HepG2 (cell line): ENCODE measurements at regions not wholly inside any gene's neighbourhood (a gene's known extent, or its start where the extent isn't known, plus 50 kb on each side); places are given as distances from the start of the nearest gene placed in this dataset.
A peak's percentile ranks its signal among the peaks of the same experiment; 100 is the strongest.

Source experiments
- AFF4 ChIP-seq: sonication (generic); formaldehyde crosslinking; IDR thresholded peaks from 2 replicates; pipeline ENCODE4 v1.4.0; 2020; ENCODE audit warnings: missing genetic modification reagents
- CHD4 ChIP-seq: fragments of 200-600 bp; sonication (generic); IDR thresholded peaks from 2 replicates; pipeline ENCODE4 v1.7.0; 2017; ENCODE audit warnings: mild to moderate bottlenecking, low read length, borderline replicate concordance
- EED ChIP-seq: sonication (generic); formaldehyde crosslinking; IDR thresholded peaks from 2 replicates; pipeline ENCODE4 v1.5.0; 2020; ENCODE audit warnings: mild to moderate bottlenecking, missing genetic modification reagents
- ETS1 ChIP-seq: sonication (generic); formaldehyde crosslinking; IDR thresholded peaks from 2 replicates; pipeline ENCODE4 v1.4.0; 2020; ENCODE audit warnings: missing genetic modification reagents
- FOXA3 ChIP-seq: IDR thresholded peaks from 2 replicates; pipeline ENCODE4 v1.6.1; 2016; ENCODE audit warnings: missing genetic modification reagents, missing compliant biosample characterization
- GTF3A ChIP-seq: sonication (generic); formaldehyde crosslinking; conservative IDR thresholded peaks from 2 replicates; pipeline ENCODE4 v1.4.0; 2020; ENCODE audit warnings: mild to moderate bottlenecking, missing genetic modification reagents
- HMG20B ChIP-seq: conservative IDR thresholded peaks from 2 replicates; pipeline ENCODE4 v1.6.1; 2016; ENCODE audit warnings: missing genetic modification reagents, missing compliant biosample characterization
- HOXA3 ChIP-seq: sonication (generic); formaldehyde crosslinking; IDR thresholded peaks from 2 replicates; pipeline ENCODE4 v1.5.0; 2020; ENCODE audit warnings: missing genetic modification reagents
- KDM1A ChIP-seq: IDR thresholded peaks from 2 replicates; pipeline ENCODE4 v1.6.1; 2016; ENCODE audit warnings: missing compliant biosample characterization
- MAFG ChIP-seq: sonication (generic); formaldehyde crosslinking; IDR thresholded peaks from 2 replicates; pipeline ENCODE4 v1.5.1; 2020; ENCODE audit warnings: mild to moderate bottlenecking, missing genetic modification reagents
- NCOA5 ChIP-seq: sonication (generic); formaldehyde crosslinking; IDR thresholded peaks from 2 replicates; pipeline ENCODE4 v1.4.0; 2020; ENCODE audit warnings: missing genetic modification reagents
- NFYB ChIP-seq: sonication (generic); formaldehyde crosslinking; IDR thresholded peaks from 2 replicates; pipeline ENCODE4 v1.4.0; 2020; ENCODE audit warnings: missing genetic modification reagents
- NR0B2 ChIP-seq: sonication (generic); formaldehyde crosslinking; IDR thresholded peaks from 2 replicates; pipeline ENCODE4 v1.4.0; 2020; ENCODE audit warnings: mild to moderate bottlenecking, missing genetic modification reagents
- PTBP1 ChIP-seq: fragments of 200-400 bp; formaldehyde crosslinking; IDR thresholded peaks from 2 replicates; pipeline ENCODE4 v1.6.1; 2018; ENCODE audit warnings: low read length, low read depth; ENCODE audit not compliant: poor library complexity, severe bottlenecking
- TBP ChIP-seq: sonication (generic); formaldehyde crosslinking; IDR thresholded peaks from 2 replicates; pipeline ENCODE4 v1.5.0; 2020; ENCODE audit warnings: missing genetic modification reagents
- TCF12 ChIP-seq, 2 experiments: fragments of 450-650 bp in 1 of 2; sonication (generic) in 1 of 2; formaldehyde crosslinking in 1 of 2; IDR thresholded peaks; 2 replicates each; pipeline versions ENCODE4 v1.6.1 to v1.8.0; 2017 to 2022; ENCODE audit warnings: antibody characterized with exemption in 1 of 2, mild to moderate bottlenecking in 1 of 2, missing genetic modification reagents in 1 of 2, moderate library complexity in 1 of 2
- ZC3H13 ChIP-seq: sonication (generic); formaldehyde crosslinking; IDR thresholded peaks from 2 replicates; pipeline ENCODE4 v1.8.1; 2023; ENCODE audit warnings: mild to moderate bottlenecking, missing genetic modification reagents, moderate library complexity
- ZFP37 ChIP-seq: sonication (generic); formaldehyde crosslinking; IDR thresholded peaks from 2 replicates; pipeline ENCODE4 v1.4.0; 2020; ENCODE audit warnings: missing genetic modification reagents, borderline replicate concordance
- ZNF143 ChIP-seq: sonication (generic); formaldehyde crosslinking; IDR thresholded peaks from 2 replicates; pipeline ENCODE4 v1.4.0; 2020; ENCODE audit warnings: missing genetic modification reagents
- ZNF20 ChIP-seq: sonication (generic); formaldehyde crosslinking; IDR thresholded peaks from 2 replicates; pipeline ENCODE4 v1.4.0; 2020; ENCODE audit warnings: mild to moderate bottlenecking, moderate library complexity, missing genetic modification reagents
- ZNF550 ChIP-seq: sonication (generic); formaldehyde crosslinking; IDR thresholded peaks from 2 replicates; pipeline ENCODE4 v1.4.0; 2020; ENCODE audit warnings: mild to moderate bottlenecking, missing genetic modification reagents, borderline replicate concordance
- ZNF747 ChIP-seq: sonication (generic); formaldehyde crosslinking; IDR thresholded peaks from 2 replicates; pipeline ENCODE4 v1.8.1; 2023; ENCODE audit warnings: missing genetic modification reagents, mild to moderate bottlenecking, borderline replicate concordance
- ZNF749 ChIP-seq: sonication (generic); formaldehyde crosslinking; IDR thresholded peaks from 2 replicates; pipeline ENCODE4 v1.8.0; 2022; ENCODE audit warnings: mild to moderate bottlenecking, missing genetic modification reagents, moderate library complexity, borderline replicate concordance
- ZNF782 ChIP-seq: sonication (generic); formaldehyde crosslinking; IDR thresholded peaks from 2 replicates; pipeline ENCODE4 v1.4.0; 2020; ENCODE audit warnings: missing genetic modification reagents, mild to moderate bottlenecking, borderline replicate concordance
- ZSCAN29 ChIP-seq: sonication (generic); formaldehyde crosslinking; conservative IDR thresholded peaks from 2 replicates; pipeline ENCODE4 v1.4.0; 2020; ENCODE audit warnings: mild to moderate bottlenecking, missing genetic modification reagents
- ZSCAN31 ChIP-seq: sonication (generic); formaldehyde crosslinking; IDR thresholded peaks from 2 replicates; pipeline ENCODE4 v1.5.0; 2020; ENCODE audit warnings: low read depth, mild to moderate bottlenecking, missing genetic modification reagents

GRCh38 chr16:14371778-14372431, 258.2 kb downstream of the PARN start (continued):
- TF ChIP-seq AFF4 (CRISPR knock-in tag) (no peak), ZSCAN29 (CRISPR knock-in tag) (no peak), ZFP37 (0 out of 2 replicates have a peak, but pooled peaks have one; percentile 12), ZNF749 (CRISPR knock-in tag) (peak; percentile 44; the same call in 1 of the 2 replicates), ZC3H13 (CRISPR knock-in tag) (no peak), ZNF550 (CRISPR knock-in tag) (no peak), TCF12 (IDR thresholded peaks at IDR 0.05) (no peak), TCF12 (CRISPR knock-in tag; IDR thresholded peaks at IDR 0.05) (no peak), NFYB (CRISPR knock-in tag) (peak; percentile 49; the same call in 1 of the 2 replicates), PTBP1 (no peak), ETS1 (no peak), HOXA3 (CRISPR knock-in tag) (0 out of 2 replicates have a peak, but pooled peaks have one; percentile 1), GTF3A (CRISPR knock-in tag) (no peak), FOXA3 (CRISPR knock-in tag) (no peak), ZSCAN31 (CRISPR knock-in tag) (no peak), ZNF747 (CRISPR knock-in tag) (no peak), TBP (no peak), KDM1A (peak; percentile 31; the same call in 1 of the 2 replicates), NCOA5 (no peak), ZNF782 (CRISPR knock-in tag) (no peak), ZNF143 (CRISPR knock-in tag) (no peak), EED (no peak), NR0B2 (CRISPR knock-in tag) (0 out of 2 replicates have a peak, but pooled peaks have one; percentile 14), ZNF20 (CRISPR knock-in tag) (no peak), MAFG (CRISPR knock-in tag) (no peak), CHD4 (peak; percentile 93; the same call in 1 of the 2 replicates), HMG20B (CRISPR knock-in tag) (no peak)
